ENCODE measurements at regions not wholly inside any gene's neighbourhood (a gene's known extent, or its start where the extent isn't known, plus 50 kb on each side); places are given as distances from the start of the nearest gene placed in this dataset.

DNA sequence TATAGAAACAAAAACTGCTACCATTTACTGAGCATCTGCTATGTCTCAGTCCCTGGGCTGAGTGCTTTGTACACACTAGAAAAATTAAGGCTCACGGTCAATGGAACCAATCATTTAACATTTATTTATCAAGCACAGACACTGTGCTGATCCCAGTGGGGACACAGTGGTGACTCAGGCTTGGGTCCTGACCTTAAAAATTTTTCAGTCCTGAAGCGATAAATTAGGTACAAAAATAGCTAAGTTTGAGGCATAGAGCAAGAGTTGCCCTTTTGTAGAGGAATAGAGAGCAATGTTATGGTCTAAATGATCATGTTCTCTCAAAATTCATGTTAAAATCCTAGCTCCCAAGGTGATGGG lies 85.1 kb downstream of the CRYGS start:
- Histone ChIP-seq H3K9me3 (no peaks in the 10 kb centered on the region), H3K4me3 (no peak overlapping the region), H3K36me3 (no peaks in the 10 kb centered on the region), H3K27ac (replicated peaks in 1 of 4) (no peak overlapping the region), H3K4me1 (peaks cover 0 to 5% (median 0%) of the 10 kb centered on the region in 4 donors), H3K27me3 (no peaks in the 10 kb centered on the region)
- intact Hi-C loops (cut with DNase I) = no loop called here
- DNase-seq (ENCODE audit: extremely low spot score) = no peak
- TF ChIP-seq POLR2AphosphoS5 (IDR thresholded peaks at IDR 0.05) (no peak), POLR2A (IDR thresholded peaks at IDR 0.05; ENCODE audit: low read depth) (no peak), EP300 (IDR thresholded peaks at IDR 0.05) (no peak)
- TF ChIP-seq, protein P1, sequence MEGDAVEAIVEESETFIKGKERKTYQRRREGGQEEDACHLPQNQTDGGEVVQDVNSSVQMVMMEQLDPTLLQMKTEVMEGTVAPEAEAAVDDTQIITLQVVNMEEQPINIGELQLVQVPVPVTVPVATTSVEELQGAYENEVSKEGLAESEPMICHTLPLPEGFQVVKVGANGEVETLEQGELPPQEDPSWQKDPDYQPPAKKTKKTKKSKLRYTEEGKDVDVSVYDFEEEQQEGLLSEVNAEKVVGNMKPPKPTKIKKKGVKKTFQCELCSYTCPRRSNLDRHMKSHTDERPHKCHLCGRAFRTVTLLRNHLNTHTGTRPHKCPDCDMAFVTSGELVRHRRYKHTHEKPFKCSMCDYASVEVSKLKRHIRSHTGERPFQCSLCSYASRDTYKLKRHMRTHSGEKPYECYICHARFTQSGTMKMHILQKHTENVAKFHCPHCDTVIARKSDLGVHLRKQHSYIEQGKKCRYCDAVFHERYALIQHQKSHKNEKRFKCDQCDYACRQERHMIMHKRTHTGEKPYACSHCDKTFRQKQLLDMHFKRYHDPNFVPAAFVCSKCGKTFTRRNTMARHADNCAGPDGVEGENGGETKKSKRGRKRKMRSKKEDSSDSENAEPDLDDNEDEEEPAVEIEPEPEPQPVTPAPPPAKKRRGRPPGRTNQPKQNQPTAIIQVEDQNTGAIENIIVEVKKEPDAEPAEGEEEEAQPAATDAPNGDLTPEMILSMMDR (IDR thresholded peaks at IDR 0.05) = no peak
- 73% methylated on average over 2 of the region's 2 CpGs for WGBS

DNA sequence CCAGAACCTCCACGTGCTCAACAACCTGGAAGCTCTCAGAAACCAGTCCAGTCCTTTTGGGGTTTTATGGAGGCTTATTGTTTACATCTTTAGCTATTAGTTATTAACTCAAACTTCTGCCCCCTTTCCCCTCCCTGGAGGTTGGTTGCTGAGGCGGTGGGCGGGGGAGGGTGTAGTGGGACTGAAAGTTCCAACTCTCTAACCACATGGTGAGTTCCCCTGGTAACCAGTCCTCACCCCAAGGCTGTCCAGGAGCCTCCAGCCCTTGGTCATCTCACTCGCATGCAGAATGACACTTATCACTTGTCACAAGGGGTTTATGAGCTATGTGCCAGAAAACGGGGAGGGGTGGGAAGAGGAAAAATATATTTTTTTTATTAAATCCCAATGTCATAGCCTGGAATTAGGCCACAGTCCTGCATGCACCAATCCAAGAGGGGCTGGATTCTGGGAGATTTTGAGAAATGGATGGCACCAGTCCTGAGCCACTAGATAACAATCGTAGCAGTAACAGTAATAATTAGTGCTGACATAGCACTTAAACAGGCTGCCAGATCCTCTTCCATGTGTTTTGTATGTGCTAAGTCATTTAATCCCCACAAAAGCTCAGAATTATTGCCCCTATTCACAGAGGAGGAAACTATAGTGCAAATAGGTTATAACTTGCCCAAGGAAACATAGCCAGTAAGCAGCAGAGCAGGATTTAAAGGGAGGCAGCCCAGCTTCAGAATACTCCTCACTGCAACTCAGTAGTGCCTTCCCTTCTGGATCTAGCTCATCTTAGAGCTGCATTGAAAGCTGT lies 85.7 kb downstream of the CRYGS start:
- WGBS = 91% methylated on average over 6 of the region's 6 CpGs
- no peaks in the 10 kb centered on the region for H3K36me3 ChIP-seq
- H3K27ac ChIP-seq (replicated peaks in 1 of 4) = no peak overlapping the region
- H3K9me3 ChIP-seq = no peaks in the 10 kb centered on the region
- H3K4me1 ChIP-seq = peaks cover 0 to 5% (median 0%) of the 10 kb centered on the region in 4 donors
- H3K4me3 ChIP-seq = no peak overlapping the region
- DNase-seq (ENCODE audit: extremely low spot score) = peak; percentile 83
- TF ChIP-seq EP300 (IDR thresholded peaks at IDR 0.05) (no peak), POLR2A (IDR thresholded peaks at IDR 0.05; ENCODE audit: low read depth) (no peak), POLR2AphosphoS5 (IDR thresholded peaks at IDR 0.05) (no peak)
- TF ChIP-seq, protein P1 (IDR thresholded peaks at IDR 0.05) = no peak
- H3K27me3 ChIP-seq = no peaks in the 10 kb centered on the region
- intact Hi-C loops (cut with DNase I) = no loop called here

DNA sequence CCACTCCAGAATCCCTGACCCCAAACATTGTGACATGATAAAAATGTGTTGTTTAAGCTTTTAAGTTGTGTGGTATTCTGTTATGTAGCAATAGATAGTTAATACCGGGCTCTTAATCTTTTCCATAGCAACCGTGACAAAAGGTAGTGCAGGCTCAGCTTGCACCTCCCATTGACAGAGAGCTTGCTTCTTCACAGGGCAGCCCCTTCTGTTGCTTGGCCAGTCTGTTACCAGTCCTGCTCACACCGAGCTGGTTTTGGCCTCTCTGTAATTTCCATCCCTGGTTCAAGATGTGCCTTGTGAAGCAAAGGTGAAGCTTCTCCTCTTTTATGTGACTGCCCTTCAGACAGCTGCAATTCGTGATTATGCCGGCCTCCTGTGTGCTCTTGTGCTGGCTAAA lies 86.9 kb downstream of the CRYGS start:
- Histone ChIP-seq H3K27ac (replicated peaks in 1 of 4) (no peak overlapping the region), H3K4me1 (peaks cover 0 to 5% (median 0%) of the 10 kb centered on the region in 4 donors), H3K36me3 (no peaks in the 10 kb centered on the region), H3K4me3 (no peak overlapping the region), H3K9me3 (no peaks in the 10 kb centered on the region), H3K27me3 (no peaks in the 10 kb centered on the region)
- peak; percentile 90 for DNase-seq (ENCODE audit: extremely low spot score)
- WGBS = 88% methylated on average over 5 of the region's 5 CpGs
- intact Hi-C loops (cut with DNase I) = no loop called here
- TF ChIP-seq, protein P1 (IDR thresholded peaks at IDR 0.05) = no peak
- no peak for TF ChIP-seq POLR2AphosphoS5 (IDR thresholded peaks at IDR 0.05)
- TF ChIP-seq POLR2A (IDR thresholded peaks at IDR 0.05; ENCODE audit: low read depth) = no peak

DNA sequence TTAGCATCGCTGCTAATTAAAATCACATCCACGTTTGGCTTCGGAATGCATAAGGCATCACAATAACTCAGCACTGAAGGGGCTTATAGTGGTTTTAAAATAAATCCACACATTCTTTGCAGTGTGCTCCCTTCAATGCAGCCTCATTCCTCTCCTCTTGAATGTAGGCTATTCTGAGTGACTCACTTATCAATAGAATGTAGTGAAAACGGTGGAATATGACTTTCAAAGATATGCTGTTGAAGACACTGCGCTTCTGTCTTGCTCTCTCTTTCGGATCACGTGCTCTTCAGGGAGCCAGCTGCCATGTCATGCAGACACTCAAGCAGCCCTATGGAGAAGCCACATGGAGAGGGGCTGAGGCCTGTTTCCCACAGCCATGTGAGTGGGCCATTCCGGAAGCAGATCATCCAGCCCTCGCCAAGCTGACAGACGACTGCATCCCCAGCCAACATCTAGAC lies 87.4 kb downstream of the CRYGS start:
- Histone ChIP-seq H3K4me3 (no peak overlapping the region), H3K27ac (replicated peaks in 1 of 4) (no peak overlapping the region), H3K36me3 (no peaks in the 10 kb centered on the region), H3K27me3 (no peaks in the 10 kb centered on the region), H3K9me3 (no peaks in the 10 kb centered on the region), H3K4me1 (peaks cover 0 to 5% (median 0%) of the 10 kb centered on the region in 4 donors)
- TF ChIP-seq, protein P1 (IDR thresholded peaks at IDR 0.05) = no peak
- TF ChIP-seq POLR2A (IDR thresholded peaks at IDR 0.05; ENCODE audit: low read depth) = no peak
- no peak for TF ChIP-seq EP300 (IDR thresholded peaks at IDR 0.05)
- no peak for TF ChIP-seq POLR2AphosphoS5 (IDR thresholded peaks at IDR 0.05)
- intact Hi-C loops (cut with DNase I) = no loop called here
- DNase-seq (ENCODE audit: extremely low spot score) = peak; percentile 39
- WGBS = 91% methylated on average over 8 of the region's 10 CpGs
